Lower leg skin (tissue), 4 donors: ENCODE measurements at regions not wholly inside any gene's neighbourhood (a gene's known extent, or its start where the extent isn't known, plus 50 kb on each side); places are given as distances from the start of the nearest gene placed in this dataset.
A peak's percentile ranks its signal among the peaks of the same experiment; 100 is the strongest.

Experiments
- DNase-seq, 2 donors: peaks; one replicate each; pipeline ENCODE4 v3.0.0-alpha.2; 2019; ENCODE audit warnings: low spot score in 2 of 2
- H3K4me3 ChIP-seq: fragments of 200-600 bp; sonication (generic); 2 replicates; pipeline ENCODE4 v1.5.1; 2017; ENCODE audit warnings: mild to moderate bottlenecking, low read depth; ENCODE audit not compliant: poor library complexity, severe bottlenecking
- CTCF ChIP-seq, 3 donors: fragments of 450-650 bp; IDR thresholded peaks; one replicate each; pipeline ENCODE4 v1.5.1; 2016; ENCODE audit warnings: antibody characterized with exemption in 3 of 3, mild to moderate bottlenecking in 3 of 3, moderate library complexity in 2 of 3
- POLR2A ChIP-seq, 2 donors: fragments of 450-650 bp; IDR thresholded peaks; one replicate each; pipeline ENCODE4 v1.6.1; 2016 to 2017; ENCODE audit warnings: antibody characterized with exemption in 2 of 2, mild to moderate bottlenecking in 1 of 2, moderate library complexity in 1 of 2
- WGBS, 2 donors: methylation state at CpG; one replicate each; pipeline ENCODE4 v1.1.5; 2018; 5-methylcytosine and 5-hydroxymethylcytosine counted together
- intact Hi-C: fragments of 100-400 bp; cut with DNase I; formaldehyde crosslinking; loops from one replicate; pipeline ENCODE4 v1.15.0; 2023; ENCODE audit warnings: low total_unique reads

GRCh38 chr1:229838204-229838603 lies 212.2 kb downstream of the URB2 start:
- TF ChIP-seq POLR2A (IDR thresholded peaks at IDR 0.05) (no peak), CTCF (IDR thresholded peaks at IDR 0.05) (no peak)
- WGBS, 2 donors = 44 to 60% methylated on average over 7 of the region's 7 CpGs
- intact Hi-C loops = no loop called here
- DNase-seq = no peak
- no peak overlapping the region for H3K4me3 ChIP-seq

DNA sequence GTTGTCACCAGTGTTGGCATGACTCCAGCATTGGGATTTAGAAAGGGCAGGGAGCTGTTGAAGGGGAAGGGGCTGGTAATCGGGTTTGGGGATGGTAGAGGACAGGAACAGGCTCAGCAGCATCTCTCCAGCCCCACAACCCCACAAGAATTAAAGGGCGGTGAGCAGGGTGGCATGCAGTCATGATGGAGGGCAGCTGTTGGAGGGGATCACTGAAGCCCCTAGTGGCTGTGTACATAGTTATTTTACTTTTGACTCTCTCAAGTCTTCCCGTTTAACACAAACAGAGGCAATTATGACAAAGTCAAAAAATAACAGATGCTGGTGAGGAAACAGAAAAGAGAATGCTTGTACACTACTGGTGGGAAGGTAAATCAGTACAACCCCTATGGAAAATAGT lies 213.8 kb downstream of the URB2 start:
- TF ChIP-seq POLR2A (IDR thresholded peaks at IDR 0.05) (no peak), CTCF (IDR thresholded peaks at IDR 0.05) (no peak)

GRCh38 chr1:229841230-229841629 lies 215.2 kb downstream of the URB2 start:
- DNase-seq = peak in 1 of 2 donors; percentile 31
- H3K4me3 ChIP-seq = no peak overlapping the region
- WGBS, 2 donors = 17 to 41% methylated on average over 5 of the region's 5 CpGs
- intact Hi-C loops = no loop called here
- no peak for TF ChIP-seq CTCF (IDR thresholded peaks at IDR 0.05)
- no peak for TF ChIP-seq POLR2A (IDR thresholded peaks at IDR 0.05)

More for the DNA sequence above, 213.8 kb downstream of the URB2 start:
- intact Hi-C loops = no loop called here
- no peak overlapping the region for H3K4me3 ChIP-seq
- 71 to 78% methylated on average over 3 of the region's 3 CpGs for WGBS, 2 donors
- no peak for DNase-seq

DNA sequence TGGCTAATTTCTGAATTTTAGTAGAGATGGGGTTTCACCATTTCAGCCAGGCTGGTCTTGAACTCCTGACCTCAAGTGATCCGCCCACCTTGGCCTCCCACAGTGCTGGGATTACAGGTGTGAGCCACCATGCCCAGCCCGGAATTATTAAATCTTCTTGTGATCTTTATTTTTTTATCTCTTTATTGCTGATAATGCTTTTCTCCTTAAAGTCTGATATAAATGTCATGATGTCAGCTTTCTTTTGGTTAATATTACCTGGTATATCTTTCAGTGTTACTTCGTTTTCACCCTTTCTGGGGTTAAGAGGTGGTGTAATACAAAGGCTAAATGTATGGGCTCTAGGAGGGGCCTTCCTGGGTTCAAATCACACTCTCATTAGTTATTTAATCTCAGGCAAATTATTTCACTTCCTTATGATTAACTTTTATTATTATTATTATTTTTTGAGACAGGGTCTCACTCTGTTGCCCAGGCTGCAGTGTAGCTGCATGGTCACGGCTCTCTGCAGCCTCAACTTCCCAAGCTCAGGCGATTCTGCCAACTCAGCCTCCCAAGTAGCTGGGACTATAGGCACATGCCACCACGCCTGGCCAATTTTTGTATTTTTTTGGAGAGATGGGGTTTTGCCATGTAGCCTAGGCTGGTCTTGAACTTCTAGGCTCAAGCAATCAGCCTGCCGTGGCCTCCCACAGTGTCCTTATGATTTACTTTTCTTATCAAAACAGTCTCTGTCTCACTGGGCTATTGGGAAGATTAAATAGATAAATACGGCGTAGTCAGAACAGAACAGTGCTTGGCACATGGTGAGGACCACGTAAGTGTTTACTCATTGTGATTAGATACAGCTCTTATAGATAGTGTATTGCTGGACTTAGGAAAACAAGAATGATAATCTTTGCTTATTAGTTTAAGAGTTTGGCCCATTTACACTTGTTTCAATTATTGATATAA lies 216.5 kb downstream of the URB2 start:
- DNase-seq = no peak
- no peak for TF ChIP-seq POLR2A (IDR thresholded peaks at IDR 0.05)
- TF ChIP-seq CTCF (IDR thresholded peaks at IDR 0.05) = no peak
- intact Hi-C loops = no loop called here
- no peak overlapping the region for H3K4me3 ChIP-seq
- 87 to 89% methylated on average over 10 of the region's 10 CpGs for WGBS, 2 donors

DNA sequence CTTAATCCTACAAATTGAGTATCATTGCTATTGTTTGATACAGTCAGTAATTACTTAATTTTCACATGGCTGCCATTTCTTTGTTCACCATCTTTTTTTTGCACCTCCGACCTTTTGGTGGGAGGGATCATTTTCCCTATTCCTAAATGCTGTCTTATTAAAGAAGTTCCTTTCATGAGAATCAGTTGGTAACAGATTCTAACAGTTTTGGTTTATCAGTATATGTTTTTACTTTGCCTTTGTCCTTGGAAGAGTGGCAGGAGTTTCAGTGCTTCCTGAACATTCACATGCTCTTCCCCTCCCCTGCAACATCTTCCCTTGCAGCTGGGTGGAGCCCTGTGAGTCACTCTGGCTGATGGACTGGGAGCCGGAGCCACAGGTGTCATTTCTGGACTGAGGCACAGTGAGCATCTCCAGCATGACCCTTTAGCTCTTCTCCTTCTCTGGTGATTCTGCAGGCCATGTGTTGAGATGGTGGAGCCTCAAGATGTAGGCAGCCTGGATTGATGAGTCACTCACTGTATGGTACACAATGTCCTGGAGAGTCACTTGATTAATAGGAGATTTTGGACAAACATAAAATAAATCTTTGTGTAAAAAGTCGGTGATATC lies 217.7 kb downstream of the URB2 start:
- 41 to 55% methylated on average over 3 of the region's 3 CpGs for WGBS, 2 donors
- peak in 1 of 2 donors; percentile 34 for DNase-seq
- H3K4me3 ChIP-seq = no peak overlapping the region
- intact Hi-C loops = no loop called here
- no peak for TF ChIP-seq CTCF (IDR thresholded peaks at IDR 0.05)
- no peak for TF ChIP-seq POLR2A (IDR thresholded peaks at IDR 0.05)
